ENCODE measurements at regions not wholly inside any gene's neighbourhood (a gene's known extent, or its start where the extent isn't known, plus 50 kb on each side); places are given as distances from the start of the nearest gene placed in this dataset.

DNA sequence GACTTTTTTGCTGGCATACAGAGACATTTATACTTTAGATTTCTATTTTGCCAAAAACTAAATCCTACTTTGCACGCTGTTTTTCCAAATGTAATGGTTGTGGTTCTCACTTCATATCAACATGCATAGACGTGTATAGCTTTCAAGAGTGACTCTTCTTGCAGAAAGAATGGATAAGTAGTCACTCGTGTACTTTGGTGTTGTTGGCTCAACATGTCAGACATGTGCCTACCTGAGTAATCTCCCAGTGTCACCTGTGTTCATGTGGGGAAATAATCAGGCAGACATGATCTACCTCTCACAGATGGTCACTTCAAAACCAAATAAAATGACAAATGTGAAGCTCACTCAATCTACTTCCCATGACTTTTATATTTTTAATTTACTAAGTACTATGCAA lies 73.1 kb downstream of the GPR88 start:
- no peak overlapping the region for H3K27ac ChIP-seq
- TF ChIP-seq, protein P1, sequence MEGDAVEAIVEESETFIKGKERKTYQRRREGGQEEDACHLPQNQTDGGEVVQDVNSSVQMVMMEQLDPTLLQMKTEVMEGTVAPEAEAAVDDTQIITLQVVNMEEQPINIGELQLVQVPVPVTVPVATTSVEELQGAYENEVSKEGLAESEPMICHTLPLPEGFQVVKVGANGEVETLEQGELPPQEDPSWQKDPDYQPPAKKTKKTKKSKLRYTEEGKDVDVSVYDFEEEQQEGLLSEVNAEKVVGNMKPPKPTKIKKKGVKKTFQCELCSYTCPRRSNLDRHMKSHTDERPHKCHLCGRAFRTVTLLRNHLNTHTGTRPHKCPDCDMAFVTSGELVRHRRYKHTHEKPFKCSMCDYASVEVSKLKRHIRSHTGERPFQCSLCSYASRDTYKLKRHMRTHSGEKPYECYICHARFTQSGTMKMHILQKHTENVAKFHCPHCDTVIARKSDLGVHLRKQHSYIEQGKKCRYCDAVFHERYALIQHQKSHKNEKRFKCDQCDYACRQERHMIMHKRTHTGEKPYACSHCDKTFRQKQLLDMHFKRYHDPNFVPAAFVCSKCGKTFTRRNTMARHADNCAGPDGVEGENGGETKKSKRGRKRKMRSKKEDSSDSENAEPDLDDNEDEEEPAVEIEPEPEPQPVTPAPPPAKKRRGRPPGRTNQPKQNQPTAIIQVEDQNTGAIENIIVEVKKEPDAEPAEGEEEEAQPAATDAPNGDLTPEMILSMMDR (IDR thresholded peaks at IDR 0.05): no peak
- no peak overlapping the region for H3K4me3 ChIP-seq
- no peak for DNase-seq (ENCODE audit: low spot score)

DNA sequence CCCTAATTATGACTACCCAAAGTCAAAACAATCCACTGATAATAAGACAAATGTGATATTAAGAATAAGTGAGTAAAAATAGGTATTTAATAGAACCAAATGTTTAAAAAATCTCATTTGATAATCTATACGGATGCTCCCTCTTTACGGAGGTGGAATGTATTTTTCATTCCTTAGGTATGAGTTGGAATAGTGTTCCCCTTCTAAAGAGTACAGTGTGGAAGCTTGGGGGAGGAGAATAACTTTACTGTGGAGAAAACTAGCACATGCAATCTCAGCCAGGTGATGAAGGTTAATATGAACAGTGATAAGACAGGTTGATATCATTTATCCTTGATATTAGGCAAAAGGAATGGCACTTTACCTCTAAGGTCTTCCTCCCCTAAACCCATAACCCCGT lies 74.6 kb downstream of the GPR88 start:
- no peak for DNase-seq (ENCODE audit: low spot score)
- no peak overlapping the region for H3K27ac ChIP-seq
- TF ChIP-seq, protein P1 (IDR thresholded peaks at IDR 0.05): no peak

DNA sequence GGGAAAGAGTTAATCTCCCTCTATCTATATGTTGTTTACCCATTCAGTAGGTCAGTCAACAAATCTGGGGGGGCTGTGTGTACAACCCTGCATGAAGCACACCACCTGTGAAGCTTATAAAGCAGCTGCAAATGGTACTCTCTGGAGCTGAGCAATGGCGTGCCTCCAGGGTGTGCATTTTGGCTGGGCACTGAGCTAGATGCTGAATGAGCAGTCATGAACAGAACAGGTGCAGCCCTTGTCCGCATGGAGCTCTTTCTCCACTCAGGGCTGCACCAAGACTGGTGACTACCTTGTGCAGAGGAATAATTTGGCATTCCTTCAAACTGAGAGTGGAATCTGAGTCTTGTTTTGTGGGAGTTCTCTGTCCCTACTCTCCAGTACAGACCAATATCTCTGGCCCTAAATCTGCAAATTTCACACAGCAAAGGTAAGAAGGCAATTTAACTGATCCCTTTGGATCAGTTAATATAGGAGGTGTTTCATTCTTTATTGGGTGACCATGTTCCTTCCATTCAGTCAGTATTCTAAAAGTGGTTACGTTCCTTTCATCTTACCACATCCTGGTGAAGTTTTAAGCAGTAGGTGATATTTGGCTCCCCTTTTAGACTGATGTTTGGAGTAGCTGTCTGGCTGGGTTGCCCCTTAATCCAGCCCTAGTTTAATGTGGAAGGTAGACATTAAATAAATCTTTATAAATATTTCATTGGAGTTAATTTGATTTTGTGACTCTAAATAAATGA lies 76.0 kb downstream of the GPR88 start:
- TF ChIP-seq, protein P1 (IDR thresholded peaks at IDR 0.05): no peak
- Histone ChIP-seq H3K27ac (no peak overlapping the region), H3K4me3 (no peak overlapping the region)
- DNase-seq (ENCODE audit: low spot score): no peak

More for the DNA sequence above, 74.6 kb downstream of the GPR88 start:
- no peak overlapping the region for H3K4me3 ChIP-seq

DNA sequence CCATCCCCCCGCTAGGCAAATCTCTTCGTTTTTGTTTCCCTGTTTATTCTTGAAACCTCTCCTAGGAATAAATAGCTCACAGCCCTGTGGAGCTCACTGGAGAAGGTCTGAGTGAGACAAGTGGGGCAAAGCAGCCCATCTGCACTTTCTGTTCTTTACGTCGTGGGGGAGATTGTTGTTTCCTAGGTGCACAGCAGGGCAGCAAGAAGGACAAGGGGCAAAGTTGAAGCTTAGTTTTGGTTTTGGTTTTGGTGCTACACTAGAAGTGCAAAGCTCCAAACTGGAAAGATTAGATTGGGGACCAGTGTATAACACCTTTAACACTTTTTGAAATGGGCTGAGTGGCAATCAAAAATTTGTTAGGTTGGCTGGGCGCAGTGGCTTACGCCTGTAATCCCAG lies 76.6 kb downstream of the GPR88 start:
- DNase-seq (ENCODE audit: low spot score): no peak
- H3K4me3 ChIP-seq: no peak overlapping the region
- H3K27ac ChIP-seq: no peak overlapping the region
- TF ChIP-seq, protein P1 (IDR thresholded peaks at IDR 0.05): no peak

DNA sequence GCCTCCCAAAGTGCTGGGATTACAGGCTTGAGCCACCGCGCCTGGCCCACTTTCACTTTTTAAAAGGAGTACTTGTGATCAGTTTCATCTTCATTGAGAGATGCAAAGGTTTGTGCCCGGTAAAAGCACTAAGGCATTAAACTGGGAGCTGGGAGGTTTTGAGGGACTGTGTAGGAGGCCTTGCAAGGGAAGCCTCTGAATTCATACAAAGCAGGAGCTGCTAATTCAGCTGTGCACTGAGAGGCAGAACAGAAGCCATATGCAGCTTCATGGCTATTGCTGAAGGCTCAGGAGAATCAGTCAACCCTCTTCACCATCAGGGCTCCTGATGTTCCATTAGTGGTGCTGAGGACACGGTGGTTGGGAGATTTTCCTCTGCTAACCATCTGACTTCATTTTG lies 77.7 kb downstream of the GPR88 start:
- no peak for DNase-seq (ENCODE audit: low spot score)
- TF ChIP-seq, protein P1 (IDR thresholded peaks at IDR 0.05): no peak
- no peak overlapping the region for H3K4me3 ChIP-seq
- no peak overlapping the region for H3K27ac ChIP-seq

DNA sequence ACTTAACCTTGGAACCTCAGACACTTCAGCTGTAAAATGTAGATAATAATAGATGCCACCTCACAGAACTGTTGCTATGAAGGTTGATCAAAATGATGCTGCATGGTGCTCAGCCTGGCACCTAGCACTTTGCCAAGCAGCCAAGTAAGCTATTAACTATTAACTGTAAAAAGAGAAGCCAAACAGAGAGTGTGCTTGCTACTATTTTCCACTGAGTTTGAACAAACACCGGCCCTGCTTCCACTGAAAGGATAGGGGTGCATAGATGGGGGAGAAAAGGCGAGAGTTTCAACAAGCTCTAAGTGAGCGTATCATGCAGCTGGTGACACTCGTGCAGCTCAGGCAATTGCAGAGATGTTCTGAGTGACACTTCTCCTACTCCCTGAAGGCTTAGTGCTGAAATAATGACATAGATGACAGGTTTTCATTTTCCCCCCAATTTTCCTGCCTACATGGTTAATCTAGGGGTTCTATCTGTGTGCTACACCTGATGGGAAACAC lies 78.2 kb downstream of the GPR88 start:
- H3K4me3 ChIP-seq: no peak overlapping the region
- no peak for DNase-seq (ENCODE audit: low spot score)
- H3K27ac ChIP-seq: no peak overlapping the region
- TF ChIP-seq, protein P1 (IDR thresholded peaks at IDR 0.05): no peak

DNA sequence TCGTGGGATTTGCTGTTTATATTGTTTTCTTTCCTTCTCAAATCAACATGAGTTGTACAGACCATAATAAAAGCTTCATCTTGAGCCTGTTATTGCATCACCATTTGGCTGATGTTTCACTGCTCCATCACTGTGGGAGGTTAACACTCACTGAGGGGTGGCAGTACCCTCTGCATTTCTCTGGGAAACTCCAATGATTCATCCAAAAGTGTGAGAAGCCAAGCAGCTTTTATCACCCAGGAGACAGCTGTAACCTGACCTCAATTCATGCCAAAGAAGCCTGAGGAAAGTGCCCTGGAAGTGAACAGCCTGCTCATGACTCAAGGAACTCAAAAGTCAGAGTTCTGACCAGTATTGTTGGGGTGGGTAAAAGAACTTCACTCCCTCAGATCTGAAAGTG lies 84.1 kb downstream of the GPR88 start:
- no peak overlapping the region for H3K4me3 ChIP-seq
- H3K27ac ChIP-seq: no peak overlapping the region
- TF ChIP-seq, protein P1 (IDR thresholded peaks at IDR 0.05): no peak
- DNase-seq (ENCODE audit: low spot score): no peak
